H9 (cell line): ENCODE measurements at regions not wholly inside any gene's neighbourhood (a gene's known extent, or its start where the extent isn't known, plus 50 kb on each side); places are given as distances from the start of the nearest gene placed in this dataset.

Experiments used
- DNase-seq: peaks from one replicate; pipeline ENCODE4 v3.0.0-alpha.2; 2017
- H2AFZ ChIP-seq: one replicate; pipeline ENCODE4 v1.6.1; 2013; ENCODE audit warnings: mild to moderate bottlenecking, low read length, control low read depth, moderate library complexity
- H2AK5ac ChIP-seq: 2 replicates; pipeline ENCODE4 v1.6.1; 2013; ENCODE audit warnings: low read length, control low read depth, mixed read lengths; ENCODE audit not compliant: insufficient read length
- H2BK120ac ChIP-seq: one replicate; pipeline ENCODE4 v1.6.1; 2013; ENCODE audit warnings: low read depth, mild to moderate bottlenecking, low read length, control low read depth, inconsistent platforms; ENCODE audit not compliant: poor library complexity, severe bottlenecking
- H2BK12ac ChIP-seq: 2 replicates; pipeline ENCODE4 v1.6.1; 2013; ENCODE audit warnings: low read length, control low read depth, mixed read lengths, low read depth; ENCODE audit not compliant: insufficient read length
- H2BK15ac ChIP-seq: 2 replicates; pipeline ENCODE4 v1.6.1; 2013; ENCODE audit warnings: low read depth, low read length, control low read depth
- H2BK20ac ChIP-seq: one replicate; pipeline ENCODE4 v1.6.1; 2013; ENCODE audit warnings: low read depth, mild to moderate bottlenecking, low read length, control low read depth, inconsistent platforms; ENCODE audit not compliant: poor library complexity, severe bottlenecking
- H2BK5ac ChIP-seq: 2 replicates; pipeline ENCODE4 v1.6.1; 2013; ENCODE audit warnings: low read length, control low read depth, mixed read lengths; ENCODE audit not compliant: insufficient read length
- H3K14ac ChIP-seq: 2 replicates; pipeline ENCODE4 v1.6.1; 2013; ENCODE audit warnings: low read length, control low read depth; ENCODE audit not compliant: insufficient read depth
- H3K18ac ChIP-seq: 2 replicates; pipeline ENCODE4 v1.6.1; 2013; ENCODE audit warnings: low read depth, mild to moderate bottlenecking, mixed read lengths, low read length, control low read depth; ENCODE audit not compliant: insufficient read length
- H3K23ac ChIP-seq: 2 replicates; pipeline ENCODE4 v1.6.1; 2013; ENCODE audit warnings: low read length, control low read depth, mixed read lengths, low read depth; ENCODE audit not compliant: insufficient read length
- H3K23me2 ChIP-seq: 2 replicates; pipeline ENCODE4 v1.6.1; 2013; ENCODE audit warnings: low read depth, mild to moderate bottlenecking, mixed read lengths, low read length, control low read depth; ENCODE audit not compliant: insufficient read length, poor library complexity, severe bottlenecking
- H3K27ac ChIP-seq: 2 replicates; pipeline ENCODE4 v1.5.1; 2013; ENCODE audit warnings: low read length, control low read depth, mixed read lengths, low read depth; ENCODE audit not compliant: insufficient read length
- H3K27me3 ChIP-seq: 2 replicates; pipeline ENCODE4 v1.6.1; 2013; ENCODE audit warnings: low read length, control low read depth, inconsistent platforms; ENCODE audit not compliant: insufficient read depth
- H3K4ac ChIP-seq: 2 replicates; pipeline ENCODE4 v1.6.1; 2013; ENCODE audit warnings: low read depth, mild to moderate bottlenecking, control low read depth, inconsistent platforms, low read length, moderate library complexity
- H3K4me1 ChIP-seq: 2 replicates; pipeline ENCODE4 v1.6.1; 2013; ENCODE audit warnings: low read length, control low read depth, inconsistent platforms; ENCODE audit not compliant: insufficient read depth
- H3K4me2 ChIP-seq: 2 replicates; pipeline ENCODE4 v1.6.1; 2013; ENCODE audit warnings: low read length, control low read depth, mixed read lengths; ENCODE audit not compliant: insufficient read length, insufficient read depth
- H3K56ac ChIP-seq: 2 replicates; pipeline ENCODE4 v1.6.1; 2013; ENCODE audit warnings: low read depth, mild to moderate bottlenecking, mixed read lengths, low read length, control low read depth; ENCODE audit not compliant: insufficient read length
- H3K79me1 ChIP-seq: 2 replicates; pipeline ENCODE4 v1.6.1; 2013; ENCODE audit warnings: low read depth, mild to moderate bottlenecking, moderate library complexity, low read length, control low read depth, inconsistent platforms; ENCODE audit not compliant: insufficient read depth, poor library complexity, severe bottlenecking
- H3K79me2 ChIP-seq: 2 replicates; pipeline ENCODE4 v1.6.1; 2013; ENCODE audit warnings: low read length, control low read depth, inconsistent platforms; ENCODE audit not compliant: insufficient read depth
- H3K9ac ChIP-seq: 2 replicates; pipeline ENCODE4 v1.6.1; 2013; ENCODE audit warnings: low read length, control low read depth, mixed read lengths; ENCODE audit not compliant: insufficient read length; ENCODE audit errors: extremely low read depth
- H3K9me3 ChIP-seq: one replicate; pipeline ENCODE4 v1.6.1; 2013; ENCODE audit warnings: low read depth, low read length, inconsistent platforms; ENCODE audit not compliant: control insufficient read depth
- H3T11ph ChIP-seq: one replicate; pipeline ENCODE4 v1.6.1; 2013; ENCODE audit warnings: mild to moderate bottlenecking, low read length, control low read depth, inconsistent platforms
- H4K20me1 ChIP-seq: one replicate; pipeline ENCODE4 v1.6.1; 2013; ENCODE audit not compliant: control insufficient read depth, insufficient read length, insufficient read depth
- H4K5ac ChIP-seq: 2 replicates; pipeline ENCODE4 v1.6.1; 2013; ENCODE audit warnings: low read depth, mild to moderate bottlenecking, mixed read lengths, low read length, control low read depth; ENCODE audit not compliant: insufficient read length
- H4K8ac ChIP-seq: replicated peaks from 2 replicates; pipeline ENCODE4 v1.6.1; 2013; ENCODE audit warnings: low read length, control low read depth, mixed read lengths, low read depth; ENCODE audit not compliant: insufficient read length
- H4K91ac ChIP-seq: 2 replicates; pipeline ENCODE4 v1.6.1; 2013; ENCODE audit warnings: low read depth, mild to moderate bottlenecking, moderate library complexity, mixed read lengths, low read length, control low read depth; ENCODE audit not compliant: insufficient read length
- H3K27ac Mint-ChIP-seq, 3 experiments: 2 replicates in 2 of 3; 3 replicates in 1 of 3; pipeline ENCODE4 v1.8.0; 2020 to 2021; ENCODE audit warnings: mixed read lengths in 3 of 3, mild to moderate bottlenecking in 1 of 3, moderate library complexity in 1 of 3
- H3K27me3 Mint-ChIP-seq: 2 replicates; pipeline ENCODE4 v1.8.0; 2021; ENCODE audit warnings: low read depth, mild to moderate bottlenecking, moderate library complexity, mixed read lengths
- H3K36me3 Mint-ChIP-seq, 3 experiments: 2 replicates in 2 of 3; 3 replicates in 1 of 3; pipeline ENCODE4 v1.8.0; 2020 to 2021; ENCODE audit warnings: low read depth in 3 of 3, mixed read lengths in 3 of 3; ENCODE audit not compliant: insufficient read depth in 1 of 3
- H3K4me1 Mint-ChIP-seq, 2 experiments: 2 replicates each; pipeline ENCODE4 v1.8.0; 2020; ENCODE audit warnings: mixed read lengths in 2 of 2
- H3K4me3 Mint-ChIP-seq, 2 experiments: 2 replicates in 1 of 2; 3 replicates in 1 of 2; pipeline ENCODE4 v1.8.0; 2020 to 2021; ENCODE audit warnings: mild to moderate bottlenecking in 2 of 2, mixed read lengths in 2 of 2, moderate library complexity in 1 of 2
- H3K9me3 Mint-ChIP-seq, 2 experiments: 2 replicates in 1 of 2; 3 replicates in 1 of 2; pipeline ENCODE4 v1.8.0; 2020; ENCODE audit warnings: mild to moderate bottlenecking in 2 of 2, mixed read lengths in 2 of 2, moderate library complexity in 1 of 2
- WGBS: extraction: QIAGEN DNeasy Blood & Tissue Kit; methylation state at CpG from one replicate; pipeline ENCODE4 v1.1.7; 2013; ENCODE audit warnings: missing lambda C conversion rate, low lambda C conversion rate, mixed read lengths; ENCODE audit not compliant: insufficient read length; ENCODE audit errors: extremely low coverage; 5-methylcytosine and 5-hydroxymethylcytosine counted together
- TF ChIP-seq, protein P1 (sequence below): fragments of 200-600 bp; sonication (generic); conservative IDR thresholded peaks from 3 replicates; pipeline ENCODE4 v1.8.0; 2021; ENCODE audit warnings: antibody characterized with exemption, mild to moderate bottlenecking

DNA sequence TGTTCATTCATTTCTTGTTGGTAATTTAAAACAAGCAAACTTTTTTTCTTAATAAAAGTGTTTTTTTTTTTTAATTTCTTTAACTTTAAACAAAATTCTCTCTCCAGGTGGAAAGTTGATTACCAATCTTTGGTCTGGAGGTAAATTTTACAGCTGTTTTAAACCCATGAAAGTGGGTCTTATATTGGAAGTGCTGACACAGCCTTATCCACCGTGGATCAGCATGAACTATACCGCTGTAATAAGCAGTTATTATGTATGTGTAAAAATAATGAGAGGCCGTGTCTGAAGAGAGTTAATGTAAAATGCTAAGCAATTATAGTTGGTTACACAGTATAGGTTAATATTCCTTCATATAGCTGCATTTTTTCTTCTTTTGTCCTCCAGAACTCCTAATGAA lies 378.1 kb upstream of the ATP5MC3 start:
- no peak overlapping the region for H3K18ac ChIP-seq
- no peak overlapping the region for H3K9ac ChIP-seq
- H3K4me2 ChIP-seq, result no peak overlapping the region
- Mint-ChIP-seq H3K4me1 (peaks cover 20 to 25% of the 10 kb centered on the region in 2 experiments), H3K27me3 (no peaks in the 10 kb centered on the region; the same call in 1 of the 2 replicates), H3K4me3 (no peak overlapping the region), H3K9me3 (no peaks in the 10 kb centered on the region), H3K36me3 (no peaks in the 10 kb centered on the region; a peak in 1 of 7 replicates), H3K27ac (no peak overlapping the region)
- no CpG with 5 or more reads among the region's 3 CpGs for WGBS
- no peak overlapping the region for H2AK5ac ChIP-seq
- H3K4me1 ChIP-seq, result no peaks in the 10 kb centered on the region
- H2BK120ac ChIP-seq, result no peak overlapping the region
- no peaks in the 10 kb centered on the region for H3K27me3 ChIP-seq
- H3K23ac ChIP-seq, result no peak overlapping the region
- no peaks in the 10 kb centered on the region for H3K79me1 ChIP-seq
- H2AFZ ChIP-seq, result no peak overlapping the region
- no peak overlapping the region for H2BK15ac ChIP-seq
- H4K5ac ChIP-seq, result no peak overlapping the region
- no peak overlapping the region for H4K91ac ChIP-seq
- H4K20me1 ChIP-seq, result no peaks in the 10 kb centered on the region
- no peak overlapping the region for H3K27ac ChIP-seq
- H3K79me2 ChIP-seq, result no peaks in the 10 kb centered on the region
- H3K23me2 ChIP-seq, result no peaks in the 10 kb centered on the region
- no peak overlapping the region for H2BK12ac ChIP-seq
- H2BK20ac ChIP-seq, result no peak overlapping the region
- H3K14ac ChIP-seq, result no peak overlapping the region
- no peak overlapping the region for H3K56ac ChIP-seq
- TF ChIP-seq, protein P1, sequence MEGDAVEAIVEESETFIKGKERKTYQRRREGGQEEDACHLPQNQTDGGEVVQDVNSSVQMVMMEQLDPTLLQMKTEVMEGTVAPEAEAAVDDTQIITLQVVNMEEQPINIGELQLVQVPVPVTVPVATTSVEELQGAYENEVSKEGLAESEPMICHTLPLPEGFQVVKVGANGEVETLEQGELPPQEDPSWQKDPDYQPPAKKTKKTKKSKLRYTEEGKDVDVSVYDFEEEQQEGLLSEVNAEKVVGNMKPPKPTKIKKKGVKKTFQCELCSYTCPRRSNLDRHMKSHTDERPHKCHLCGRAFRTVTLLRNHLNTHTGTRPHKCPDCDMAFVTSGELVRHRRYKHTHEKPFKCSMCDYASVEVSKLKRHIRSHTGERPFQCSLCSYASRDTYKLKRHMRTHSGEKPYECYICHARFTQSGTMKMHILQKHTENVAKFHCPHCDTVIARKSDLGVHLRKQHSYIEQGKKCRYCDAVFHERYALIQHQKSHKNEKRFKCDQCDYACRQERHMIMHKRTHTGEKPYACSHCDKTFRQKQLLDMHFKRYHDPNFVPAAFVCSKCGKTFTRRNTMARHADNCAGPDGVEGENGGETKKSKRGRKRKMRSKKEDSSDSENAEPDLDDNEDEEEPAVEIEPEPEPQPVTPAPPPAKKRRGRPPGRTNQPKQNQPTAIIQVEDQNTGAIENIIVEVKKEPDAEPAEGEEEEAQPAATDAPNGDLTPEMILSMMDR, result no peak
- H3K9me3 ChIP-seq, result no peaks in the 10 kb centered on the region
- no peak overlapping the region for H3K4ac ChIP-seq
- H4K8ac ChIP-seq, result no peak overlapping the region
- no peak overlapping the region for H2BK5ac ChIP-seq
- DNase-seq, result no peak
- H3T11ph ChIP-seq, result no peak overlapping the region
